HuH-7.5 (cell line): ENCODE measurements at regions not wholly inside any gene's neighbourhood (a gene's known extent, or its start where the extent isn't known, plus 50 kb on each side); places are given as distances from the start of the nearest gene placed in this dataset.

Experiments
- DNase-seq: peaks from one replicate; pipeline ENCODE4 v3.0.0; 2011; ENCODE audit warnings: low spot score

GRCh38 chr11:33412241-33412640 lies 155.1 kb downstream of the HIPK3 start:
- no peak for DNase-seq

DNA sequence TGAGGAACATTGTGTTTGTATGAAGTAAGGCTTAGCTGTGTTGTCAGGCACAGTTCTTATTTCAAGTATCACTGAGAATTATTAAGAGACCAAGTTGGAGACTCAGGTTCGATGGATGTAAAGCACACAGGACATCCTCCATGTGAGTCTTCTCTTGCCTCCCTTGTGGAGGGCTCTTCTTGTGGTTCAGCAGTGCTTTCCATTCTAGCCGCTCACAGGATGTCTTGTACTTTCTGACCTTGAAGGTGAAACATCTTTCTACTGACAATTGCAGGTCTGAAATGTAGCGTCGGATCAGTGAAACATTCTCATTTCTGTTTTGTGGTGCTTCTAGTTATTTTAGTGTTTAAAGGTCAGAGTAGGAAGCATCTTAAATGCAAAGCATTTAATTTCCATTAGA lies 154.6 kb downstream of the HIPK3 start:
- DNase-seq = no peak

DNA sequence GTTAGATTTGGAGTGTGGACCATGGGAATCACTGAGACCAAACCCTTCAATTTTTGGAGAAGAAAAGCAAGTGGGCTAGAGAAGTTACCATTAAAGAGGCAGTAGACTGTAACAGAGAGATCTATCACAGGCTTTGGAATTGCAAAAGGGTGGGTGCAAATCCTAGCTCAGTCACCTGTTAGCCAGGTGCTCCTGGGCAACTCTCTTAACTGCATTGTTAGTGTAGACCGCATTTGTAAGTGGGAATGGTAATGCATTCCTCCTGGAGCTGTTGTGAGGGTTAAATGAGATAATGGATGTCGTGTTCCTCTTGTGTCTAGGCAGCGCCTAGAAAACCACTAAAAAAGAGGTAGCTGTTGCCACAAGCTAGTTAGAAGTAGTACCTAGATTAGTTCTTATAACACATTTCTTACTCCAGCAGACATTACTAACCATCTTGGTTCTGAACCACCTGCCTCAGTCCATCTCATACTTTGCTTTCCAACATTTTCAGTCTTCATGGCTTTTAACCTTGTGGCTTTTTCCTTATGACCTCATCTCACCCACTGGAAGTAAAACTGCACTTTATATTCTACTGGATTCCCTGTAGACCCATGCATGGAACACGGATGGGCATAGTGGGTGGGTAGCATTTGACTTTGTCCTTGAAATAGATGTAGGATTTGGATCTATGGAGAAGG lies 153.0 kb downstream of the HIPK3 start:
- no peak for DNase-seq
